T follicular helper cell (primary cell): ENCODE measurements at regions not wholly inside any gene's neighbourhood (a gene's known extent, or its start where the extent isn't known, plus 50 kb on each side); places are given as distances from the start of the nearest gene placed in this dataset.
"Not testable (repeated sequence)": the region's sequence is repeated elsewhere in the genome, so short reads cannot be mapped to it uniquely, and the experiment has no call there.

Experiments
- DNase-seq: peaks from one replicate; pipeline ENCODE4 v3.0.0-alpha.2; 2020; ENCODE audit warnings: low read depth

- no peak for DNase-seq
These were observed 94.9 kb upstream of the TOP1 start for GRCh38 chr20:40933758-40934157.

- no peak for DNase-seq
These were observed 90.6 kb upstream of the TOP1 start for GRCh38 chr20:40938020-40938419.

- no peak for DNase-seq
These were observed 89.0 kb upstream of the TOP1 start for GRCh38 chr20:40939667-40940066.

- DNase-seq: no peak
These were observed 87.5 kb upstream of the TOP1 start for GRCh38 chr20:40941133-40941610.

GRCh38 chr20:40942006-40942405 lies 86.6 kb upstream of the TOP1 start:
- no peak for DNase-seq

- no peak for DNase-seq
These were observed 85.8 kb upstream of the TOP1 start for GRCh38 chr20:40942775-40943174.

GRCh38 chr20:40943591-40943990 lies 85.0 kb upstream of the TOP1 start:
- DNase-seq: no peak

GRCh38 chr20:40945189-40945588 lies 83.4 kb upstream of the TOP1 start:
- DNase-seq: no peak

- no peak for DNase-seq
These were observed 82.7 kb upstream of the TOP1 start for GRCh38 chr20:40945754-40946450.

- DNase-seq: no peak
These were observed 82.2 kb upstream of the TOP1 start for GRCh38 chr20:40946451-40946850.

- no peak for DNase-seq
These were observed 80.0 kb upstream of the TOP1 start for GRCh38 chr20:40948465-40949267.

GRCh38 chr20:40949346-40949745 lies 79.3 kb upstream of the TOP1 start:
- DNase-seq: no peak

GRCh38 chr20:40952136-40952535 lies 76.5 kb upstream of the TOP1 start:
- no peak for DNase-seq

- DNase-seq: no peak
These were observed 75.2 kb upstream of the TOP1 start for GRCh38 chr20:40953416-40953815.

GRCh38 chr20:40953856-40954255 lies 74.8 kb upstream of the TOP1 start:
- DNase-seq: no peak

- DNase-seq: no peak
These were observed 74.0 kb upstream of the TOP1 start for GRCh38 chr20:40954521-40955165.

GRCh38 chr20:40955326-40955725 lies 73.3 kb upstream of the TOP1 start:
- DNase-seq: no peak

- not testable (repeated sequence) for DNase-seq
These were observed 72.8 kb upstream of the TOP1 start for GRCh38 chr20:40955826-40956225.

GRCh38 chr20:40956542-40957264 lies 71.9 kb upstream of the TOP1 start:
- DNase-seq: no peak

GRCh38 chr20:40957265-40957760 lies 71.3 kb upstream of the TOP1 start:
- DNase-seq: no peak

GRCh38 chr20:40958598-40958997 lies 70.0 kb upstream of the TOP1 start:
- DNase-seq: no peak
